ENCODE measurements at regions not wholly inside any gene's neighbourhood (a gene's known extent, or its start where the extent isn't known, plus 50 kb on each side); places are given as distances from the start of the nearest gene placed in this dataset.

- TF ChIP-seq BACH1 (IDR thresholded peaks at IDR 0.05; ENCODE audit: low read length), result peak; percentile 29; the same call in 1 of the 2 replicates
- peak; percentile 87 for TF ChIP-seq SP1 (IDR thresholded peaks at IDR 0.05; ENCODE audit: low read depth, low read length)
- TF ChIP-seq CTBP2 (IDR thresholded peaks at IDR 0.05; ENCODE audit: borderline replicate concordance, insufficient read depth, insufficient read length, low read length), result no peak
Observed at GRCh38 chr9:27771803-27772545, 198.7 kb upstream of the C9orf72 start (continued).
